ENCODE measurements at regions not wholly inside any gene's neighbourhood (a gene's known extent, or its start where the extent isn't known, plus 50 kb on each side); places are given as distances from the start of the nearest gene placed in this dataset.
"Not testable (repeated sequence)": the region's sequence is repeated elsewhere in the genome, so short reads cannot be mapped to it uniquely, and the experiment has no call there.

DNA sequence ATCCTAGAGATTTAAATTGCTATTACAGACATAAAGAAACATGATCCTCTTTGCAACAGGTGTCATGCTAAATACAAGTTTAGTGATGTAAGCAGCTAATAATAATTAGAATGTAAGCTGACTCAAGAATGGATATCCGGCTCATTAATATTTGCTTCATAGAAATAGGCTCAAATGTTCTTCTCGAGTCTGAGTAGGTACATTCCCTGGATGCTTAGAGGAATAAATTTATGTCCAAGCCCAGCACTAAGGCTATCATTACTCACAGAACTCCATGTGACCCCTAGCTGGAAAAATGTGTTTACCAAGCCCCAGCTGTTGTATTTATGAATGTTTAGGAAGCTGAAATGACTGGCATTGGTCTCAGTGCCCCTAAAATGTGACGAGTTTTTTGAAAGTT lies 87.6 kb upstream of the TSPAN7 start:
- intact Hi-C loops (cut with DNase I) = no loop called here
- no peak for DNase-seq

DNA sequence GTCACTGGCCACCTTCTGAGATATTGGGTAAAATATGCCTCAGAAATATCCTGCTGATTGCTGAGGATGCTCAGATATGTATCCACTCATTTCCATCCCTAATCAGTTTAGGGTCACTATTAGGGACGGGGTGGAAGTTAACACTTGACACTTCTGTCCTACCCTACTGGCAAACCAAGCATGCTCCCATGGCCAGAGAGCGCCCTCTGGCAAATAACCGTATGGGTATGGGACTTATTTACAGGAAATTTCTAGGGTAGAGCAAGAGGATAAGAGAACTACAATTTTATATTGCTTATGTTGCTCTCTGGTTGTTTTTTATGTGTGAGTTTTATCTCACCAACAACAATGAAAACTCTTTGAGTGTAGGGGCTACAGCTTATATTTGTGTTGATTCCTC lies 86.8 kb upstream of the TSPAN7 start:
- intact Hi-C loops (cut with DNase I) = no loop called here
- no peak for DNase-seq

DNA sequence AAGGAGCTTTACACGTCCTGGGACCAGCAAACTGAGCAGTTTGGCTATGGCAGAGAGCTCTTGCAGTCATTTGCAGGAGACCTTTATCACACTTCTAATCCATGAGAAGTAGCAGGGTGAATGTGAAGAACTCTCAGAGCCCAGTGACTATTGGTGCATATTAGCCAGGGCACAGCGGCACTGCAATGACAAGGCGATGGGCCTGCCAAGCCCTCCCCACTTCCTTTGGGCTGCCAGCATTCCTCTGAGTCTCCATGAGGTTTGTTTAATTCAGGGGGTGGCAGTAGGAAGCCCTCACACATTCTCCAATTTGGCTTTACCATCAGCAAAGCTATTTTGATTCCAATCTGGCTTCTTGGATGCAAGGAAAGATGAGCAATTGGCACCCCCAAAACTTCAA lies 79.2 kb upstream of the TSPAN7 start:
- peak in 2 of 10 donors; percentile 19 to 70 for DNase-seq
- intact Hi-C loops (cut with DNase I) = no loop called here

- peak in 1 of 10 donors; percentile 77 for DNase-seq
- intact Hi-C loops (cut with DNase I) = no loop called here
Measured at GRCh38 chrX:38484607-38485498, 76.5 kb upstream of the TSPAN7 start.

GRCh38 chrX:38489341-38489740 lies 72.0 kb upstream of the TSPAN7 start:
- intact Hi-C loops (cut with DNase I) = no loop called here
- DNase-seq = no peak

DNA sequence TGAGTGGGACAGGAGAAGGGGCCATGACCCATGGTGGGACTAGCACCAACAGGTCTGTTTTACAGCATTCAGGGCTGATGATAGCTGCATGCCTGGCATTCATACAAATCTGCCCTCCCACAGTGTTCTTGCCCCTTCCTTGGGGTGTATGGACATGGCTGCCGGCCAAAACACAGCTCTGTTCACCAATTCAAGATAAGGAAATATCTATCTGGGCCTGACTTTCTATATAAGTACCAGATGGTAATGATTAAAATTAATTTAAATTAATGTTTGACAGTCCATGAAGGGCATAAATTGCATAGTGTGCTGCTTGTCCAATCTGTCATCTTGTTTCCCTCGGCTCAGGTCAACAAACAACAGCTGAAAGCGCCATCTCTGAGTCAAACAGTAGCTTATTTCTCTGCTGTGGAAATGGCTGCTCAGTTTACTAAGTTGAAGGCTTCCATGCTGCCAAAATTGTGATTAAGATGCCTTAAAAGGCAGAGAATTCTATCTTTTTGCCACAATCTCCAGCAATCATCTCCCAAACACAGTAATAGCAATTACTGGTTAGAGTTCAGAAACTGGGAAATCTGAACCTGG lies 67.0 kb upstream of the TSPAN7 start:
- intact Hi-C loops (cut with DNase I) = no loop called here
- DNase-seq = peak in 1 of 10 donors; percentile 68

- intact Hi-C loops (cut with DNase I) = not testable (repeated sequence)
Measured at GRCh38 chrX:38499658-38500057, 61.7 kb upstream of the TSPAN7 start.

DNA sequence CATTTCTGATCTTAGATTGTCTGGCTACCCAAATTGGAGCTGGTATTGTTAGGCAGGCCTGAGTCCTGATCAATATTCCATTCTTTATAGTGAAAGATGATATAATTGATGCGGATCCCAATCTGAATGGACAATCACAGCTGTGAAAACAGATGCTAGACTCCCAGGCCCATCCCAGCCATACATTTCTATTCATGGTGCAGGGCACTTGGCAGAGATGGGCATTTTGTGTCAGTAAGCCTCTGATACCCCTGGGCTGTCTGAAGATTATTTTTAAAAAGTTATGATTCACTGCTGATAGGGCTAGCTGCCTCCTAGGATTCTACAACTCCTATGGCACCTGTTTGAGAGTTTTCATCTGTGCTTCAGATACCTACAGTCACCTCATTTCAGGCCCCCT lies 61.2 kb upstream of the TSPAN7 start:
- no peak for DNase-seq
- intact Hi-C loops (cut with DNase I) = no loop called here

More at GRCh38 chrX:38499658-38500057, 61.7 kb upstream of the TSPAN7 start:
- not testable (repeated sequence) for DNase-seq

- no peak for DNase-seq
- intact Hi-C loops (cut with DNase I) = no loop called here
Measured at GRCh38 chrX:38500866-38501265, 60.5 kb upstream of the TSPAN7 start.

GRCh38 chrX:38505583-38505982 lies 55.8 kb upstream of the TSPAN7 start:
- intact Hi-C loops (cut with DNase I) = no loop called here
- DNase-seq = no peak

All from posterior cingulate gyrus (tissue), 11 donors.